ENCODE measurements at regions not wholly inside any gene's neighbourhood (a gene's known extent, or its start where the extent isn't known, plus 50 kb on each side); places are given as distances from the start of the nearest gene placed in this dataset.

- H2AFZ ChIP-seq: no peak overlapping the region
- no peak for TF ChIP-seq CTCF (IDR thresholded peaks at IDR 0.05)
Observed at GRCh38 chr15:61748529-61748928, 311.7 kb downstream of the VPS13C start.

GRCh38 chr15:61746589-61746988 lies 313.7 kb downstream of the VPS13C start:
- H3K4me3 ChIP-seq (ENCODE audit: low read depth, low read length): no peak overlapping the region
- H3K4me1 ChIP-seq: no peaks in the 10 kb centered on the region
- no peak overlapping the region for H3K9ac ChIP-seq
- no peaks in the 10 kb centered on the region for H3K36me3 ChIP-seq (ENCODE audit: control insufficient read depth, insufficient read depth, low read length)
- no peak for TF ChIP-seq CTCF (IDR thresholded peaks at IDR 0.05)
- H3K27me3 ChIP-seq (ENCODE audit: control insufficient read depth, insufficient read depth, low read length): no peaks in the 10 kb centered on the region
- no peaks in the 10 kb centered on the region for H3K79me2 ChIP-seq
- no peak overlapping the region for H2AFZ ChIP-seq
- H3K4me2 ChIP-seq (ENCODE audit: low read length): no peak overlapping the region
- H3K27ac ChIP-seq: no peak overlapping the region
- H3K9me3 ChIP-seq (ENCODE audit: control insufficient read depth, low read length): no peaks in the 10 kb centered on the region

More at GRCh38 chr15:61748529-61748928, 311.7 kb downstream of the VPS13C start:
- Histone ChIP-seq H3K79me2 (no peaks in the 10 kb centered on the region), H3K4me3 (ENCODE audit: low read depth, low read length) (no peak overlapping the region), H3K4me1 (no peaks in the 10 kb centered on the region), H3K36me3 (ENCODE audit: control insufficient read depth, insufficient read depth, low read length) (no peaks in the 10 kb centered on the region), H3K27ac (no peak overlapping the region), H3K9me3 (ENCODE audit: control insufficient read depth, low read length) (no peaks in the 10 kb centered on the region), H3K27me3 (ENCODE audit: control insufficient read depth, insufficient read depth, low read length) (no peaks in the 10 kb centered on the region), H3K4me2 (ENCODE audit: low read length) (no peak overlapping the region), H3K9ac (no peak overlapping the region)

GRCh38 chr15:61743345-61743909 lies 316.8 kb downstream of the VPS13C start:
- no peaks in the 10 kb centered on the region for H3K36me3 ChIP-seq (ENCODE audit: control insufficient read depth, insufficient read depth, low read length)
- no peak for TF ChIP-seq CTCF (IDR thresholded peaks at IDR 0.05)
- H2AFZ ChIP-seq: no peak overlapping the region
- H3K4me1 ChIP-seq: no peaks in the 10 kb centered on the region
- no peak overlapping the region for H3K27ac ChIP-seq
- H3K9ac ChIP-seq: no peak overlapping the region
- no peak overlapping the region for H3K4me2 ChIP-seq (ENCODE audit: low read length)
- no peaks in the 10 kb centered on the region for H3K79me2 ChIP-seq
- no peak overlapping the region for H3K4me3 ChIP-seq (ENCODE audit: low read depth, low read length)
- H3K27me3 ChIP-seq (ENCODE audit: control insufficient read depth, insufficient read depth, low read length): no peaks in the 10 kb centered on the region
- H3K9me3 ChIP-seq (ENCODE audit: control insufficient read depth, low read length): no peaks in the 10 kb centered on the region

GRCh38 chr15:61742591-61742990 lies 317.7 kb downstream of the VPS13C start:
- Histone ChIP-seq H3K4me3 (ENCODE audit: low read depth, low read length) (no peak overlapping the region), H3K4me1 (no peaks in the 10 kb centered on the region), H3K9ac (no peak overlapping the region), H3K9me3 (ENCODE audit: control insufficient read depth, low read length) (no peaks in the 10 kb centered on the region), H3K4me2 (ENCODE audit: low read length) (no peak overlapping the region), H3K27ac (no peak overlapping the region), H3K79me2 (no peaks in the 10 kb centered on the region), H3K36me3 (ENCODE audit: control insufficient read depth, insufficient read depth, low read length) (no peaks in the 10 kb centered on the region), H3K27me3 (ENCODE audit: control insufficient read depth, insufficient read depth, low read length) (no peaks in the 10 kb centered on the region), H2AFZ (no peak overlapping the region)
- TF ChIP-seq CTCF (IDR thresholded peaks at IDR 0.05): no peak

- Histone ChIP-seq H3K4me2 (ENCODE audit: low read length) (no peak overlapping the region), H3K27me3 (ENCODE audit: control insufficient read depth, insufficient read depth, low read length) (no peaks in the 10 kb centered on the region), H3K9me3 (ENCODE audit: control insufficient read depth, low read length) (no peaks in the 10 kb centered on the region), H3K9ac (no peak overlapping the region), H3K27ac (no peak overlapping the region), H2AFZ (no peak overlapping the region), H3K36me3 (ENCODE audit: control insufficient read depth, insufficient read depth, low read length) (no peaks in the 10 kb centered on the region), H3K4me3 (ENCODE audit: low read depth, low read length) (no peak overlapping the region), H3K4me1 (no peaks in the 10 kb centered on the region), H3K79me2 (no peaks in the 10 kb centered on the region)
- no peak for TF ChIP-seq CTCF (IDR thresholded peaks at IDR 0.05)
Observed at GRCh38 chr15:61736790-61737189, 323.5 kb downstream of the VPS13C start.
